Panc1 (cell line): ENCODE measurements at regions not wholly inside any gene's neighbourhood (a gene's known extent, or its start where the extent isn't known, plus 50 kb on each side); places are given as distances from the start of the nearest gene placed in this dataset.

Experiments
- ATAC-seq: fragments of 200-7000 bp; cut with Tn5 transposase; 2 replicates; pipeline ENCODE4 v1.9.1; 2020; ENCODE audit warnings: mild to moderate bottlenecking, moderate library complexity
- BruUV-seq: library from RNA; stranded (reverse); fragments of 400-500 nt; replicated peaks from 2 replicates; lab custom pipeline; 2021; lab: Mats Ljungman, UMichigan
- CTCF ChIA-PET: fragments of 300-600 bp; sonication (Branson Sonifier 250); formaldehyde crosslinking; loops from one replicate; lab custom pipeline; 2022; ENCODE audit warnings: antibody characterized with exemption; lab: Charles Lee
- POLR2A ChIA-PET: fragments of 300-600 bp; sonication (Branson Sonifier 250); formaldehyde crosslinking; loops from one replicate; lab custom pipeline; 2022; ENCODE audit warnings: antibody characterized with exemption; lab: Charles Lee
- DNase-seq: peaks from one replicate; pipeline ENCODE4 v3.0.0-alpha.2; 2010; ENCODE audit warnings: low read depth, low spot score
- H3K27ac ChIP-seq: 2 replicates; pipeline ENCODE4 v1.5.1; 2011; ENCODE audit warnings: mild to moderate bottlenecking, low read length, inconsistent platforms
- H3K27me3 ChIP-seq: fragments of 200-500 bp; sonication (Bioruptor generic); 2 replicates; pipeline ENCODE4 v1.6.0; 2014; ENCODE audit warnings: low read length, inconsistent platforms; ENCODE audit not compliant: control insufficient read depth, insufficient read depth
- H3K36me3 ChIP-seq: fragments of 200-500 bp; sonication (Bioruptor generic); 2 replicates; pipeline ENCODE4 v1.5.1; 2014; ENCODE audit warnings: inconsistent platforms, mild to moderate bottlenecking, low read length, moderate library complexity; ENCODE audit not compliant: control insufficient read depth, insufficient read depth
- H3K4me1 ChIP-seq: 2 replicates; pipeline ENCODE4 v1.5.1; 2011; ENCODE audit warnings: inconsistent platforms, mild to moderate bottlenecking, low read length, moderate library complexity; ENCODE audit not compliant: control insufficient read depth, insufficient read depth
- H3K4me3 ChIP-seq, 2 experiments: 2 replicates each; pipeline ENCODE4 v1.5.1; 2011 to 2012; ENCODE audit warnings: low read depth in 2 of 2, low read length in 2 of 2, mild to moderate bottlenecking in 2 of 2, inconsistent platforms in 1 of 2, moderate library complexity in 1 of 2
- H3K9me3 ChIP-seq: fragments of 200-500 bp; sonication (Bioruptor generic); 2 replicates; pipeline ENCODE4 v1.5.1; 2014; ENCODE audit warnings: low read depth, mild to moderate bottlenecking, inconsistent platforms, low read length, moderate library complexity; ENCODE audit not compliant: control insufficient read depth, insufficient read depth
- POLR2AphosphoS5 ChIP-seq: IDR thresholded peaks from 2 replicates; pipeline ENCODE4 v1.6.1; 2012; ENCODE audit warnings: mild to moderate bottlenecking, low read depth, low read length, moderate library complexity
- SIN3A ChIP-seq: IDR thresholded peaks from 2 replicates; pipeline ENCODE4 v1.6.1; 2012; ENCODE audit warnings: low read depth, mild to moderate bottlenecking, low read length, moderate library complexity, borderline replicate concordance; ENCODE audit not compliant: insufficient read depth
- TCF7L2 ChIP-seq: IDR thresholded peaks from 2 replicates; pipeline ENCODE4 v1.6.1; 2011; ENCODE audit warnings: mild to moderate bottlenecking, low read depth, low read length, inconsistent platforms
- in situ Hi-C: cut with HindIII; loops from 2 replicates; pipeline ENCODE4 v1.10.0; 2016; ENCODE audit warnings: low sequenced_read_pairs, low pct_unique_long_range_greater_than_20kb
- intact Hi-C: fragments of 100-400 bp; cut with micrococcal nuclease; formaldehyde crosslinking; loops from one replicate; pipeline ENCODE4 v1.10.0; 2022; ENCODE audit not compliant: unreplicated experiment
- TF ChIP-seq, protein P1 (sequence below), 2 experiments: IDR thresholded peaks; 2 replicates each; pipeline ENCODE4 v1.6.1; 2011 to 2012; ENCODE audit warnings: low read depth in 2 of 2, control low read depth in 1 of 2, low read length in 1 of 2, mild to moderate bottlenecking in 1 of 2, moderate library complexity in 1 of 2; ENCODE audit not compliant: insufficient read depth in 1 of 2
- TF ChIP-seq, protein P2 (sequence below): fragments of 450-650 bp; IDR thresholded peaks from 2 replicates; pipeline ENCODE4 v1.5.1; 2017; ENCODE audit warnings: mild to moderate bottlenecking

DNA sequence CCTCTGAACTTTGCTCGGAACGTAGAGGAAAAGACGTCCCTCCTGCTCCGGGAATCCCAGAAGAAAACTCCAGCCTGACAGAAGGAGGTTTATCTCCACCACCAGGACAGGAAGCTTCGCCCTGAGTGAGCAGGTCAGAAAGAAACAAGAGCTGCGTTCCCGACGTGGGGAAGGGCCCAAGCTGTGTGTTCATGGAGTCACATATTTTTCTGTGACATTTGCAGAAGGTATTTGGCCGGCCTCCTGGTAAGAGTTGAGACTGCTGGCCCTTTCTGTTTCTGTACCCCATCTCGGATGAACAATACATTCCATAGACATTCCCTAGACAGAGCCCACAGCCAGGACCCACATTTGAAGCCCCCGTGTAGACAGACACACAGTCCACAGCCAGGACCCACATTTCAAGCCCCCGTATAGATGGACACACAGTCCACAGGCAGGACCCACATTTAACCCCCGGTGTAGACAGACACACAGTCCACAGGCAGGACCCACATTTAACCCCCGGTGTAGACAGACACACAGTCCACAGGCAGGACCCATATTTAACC lies 230.8 kb downstream of the SHOX start:
- H3K27ac ChIP-seq = no peak overlapping the region
- intact Hi-C loops = no loop called here

DNA sequence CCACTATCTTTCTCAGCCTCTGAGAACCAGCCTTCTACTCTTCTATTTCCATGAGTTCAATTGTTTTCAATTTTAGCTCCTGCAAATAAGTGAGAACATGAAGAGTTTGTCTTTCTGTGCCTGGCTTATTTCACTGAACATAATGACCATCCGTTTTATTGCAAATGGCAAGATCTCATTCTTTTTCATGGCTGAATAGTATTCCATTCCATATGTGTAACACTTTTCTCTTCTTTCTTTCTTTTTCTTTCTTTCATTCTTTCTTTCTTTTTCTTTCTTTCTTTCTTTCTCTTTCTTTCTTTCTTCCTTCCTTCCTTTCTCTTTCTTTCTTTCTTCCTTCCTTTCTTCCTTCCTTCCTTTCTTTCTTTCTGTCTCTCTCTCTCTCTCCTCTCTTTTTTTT lies 228.7 kb downstream of the SHOX start:
- H3K9me3 ChIP-seq = no peaks in the 10 kb centered on the region
- intact Hi-C loops (no loop called here), in situ Hi-C loops (no loop called here)
- no peak overlapping the region for H3K27ac ChIP-seq
- no peaks in the 10 kb centered on the region for H3K4me1 ChIP-seq
- H3K4me3 ChIP-seq = no peak overlapping the region
- CTCF ChIA-PET = no interaction called here
- POLR2A ChIA-PET = no interaction called here
- no TSS peak for BruUV-seq
- H3K36me3 ChIP-seq = no peaks in the 10 kb centered on the region
- no peak for DNase-seq
- no peak for ATAC-seq
- H3K27me3 ChIP-seq = no peaks in the 10 kb centered on the region
- TF ChIP-seq, protein P1, sequence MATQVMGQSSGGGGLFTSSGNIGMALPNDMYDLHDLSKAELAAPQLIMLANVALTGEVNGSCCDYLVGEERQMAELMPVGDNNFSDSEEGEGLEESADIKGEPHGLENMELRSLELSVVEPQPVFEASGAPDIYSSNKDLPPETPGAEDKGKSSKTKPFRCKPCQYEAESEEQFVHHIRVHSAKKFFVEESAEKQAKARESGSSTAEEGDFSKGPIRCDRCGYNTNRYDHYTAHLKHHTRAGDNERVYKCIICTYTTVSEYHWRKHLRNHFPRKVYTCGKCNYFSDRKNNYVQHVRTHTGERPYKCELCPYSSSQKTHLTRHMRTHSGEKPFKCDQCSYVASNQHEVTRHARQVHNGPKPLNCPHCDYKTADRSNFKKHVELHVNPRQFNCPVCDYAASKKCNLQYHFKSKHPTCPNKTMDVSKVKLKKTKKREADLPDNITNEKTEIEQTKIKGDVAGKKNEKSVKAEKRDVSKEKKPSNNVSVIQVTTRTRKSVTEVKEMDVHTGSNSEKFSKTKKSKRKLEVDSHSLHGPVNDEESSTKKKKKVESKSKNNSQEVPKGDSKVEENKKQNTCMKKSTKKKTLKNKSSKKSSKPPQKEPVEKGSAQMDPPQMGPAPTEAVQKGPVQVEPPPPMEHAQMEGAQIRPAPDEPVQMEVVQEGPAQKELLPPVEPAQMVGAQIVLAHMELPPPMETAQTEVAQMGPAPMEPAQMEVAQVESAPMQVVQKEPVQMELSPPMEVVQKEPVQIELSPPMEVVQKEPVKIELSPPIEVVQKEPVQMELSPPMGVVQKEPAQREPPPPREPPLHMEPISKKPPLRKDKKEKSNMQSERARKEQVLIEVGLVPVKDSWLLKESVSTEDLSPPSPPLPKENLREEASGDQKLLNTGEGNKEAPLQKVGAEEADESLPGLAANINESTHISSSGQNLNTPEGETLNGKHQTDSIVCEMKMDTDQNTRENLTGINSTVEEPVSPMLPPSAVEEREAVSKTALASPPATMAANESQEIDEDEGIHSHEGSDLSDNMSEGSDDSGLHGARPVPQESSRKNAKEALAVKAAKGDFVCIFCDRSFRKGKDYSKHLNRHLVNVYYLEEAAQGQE (IDR thresholded peaks at IDR 0.05; ENCODE audit: insufficient read depth in 1 of 2, low read depth in 2 of 2, low read length in 1 of 2) = no peak
- TF ChIP-seq, protein P2, sequence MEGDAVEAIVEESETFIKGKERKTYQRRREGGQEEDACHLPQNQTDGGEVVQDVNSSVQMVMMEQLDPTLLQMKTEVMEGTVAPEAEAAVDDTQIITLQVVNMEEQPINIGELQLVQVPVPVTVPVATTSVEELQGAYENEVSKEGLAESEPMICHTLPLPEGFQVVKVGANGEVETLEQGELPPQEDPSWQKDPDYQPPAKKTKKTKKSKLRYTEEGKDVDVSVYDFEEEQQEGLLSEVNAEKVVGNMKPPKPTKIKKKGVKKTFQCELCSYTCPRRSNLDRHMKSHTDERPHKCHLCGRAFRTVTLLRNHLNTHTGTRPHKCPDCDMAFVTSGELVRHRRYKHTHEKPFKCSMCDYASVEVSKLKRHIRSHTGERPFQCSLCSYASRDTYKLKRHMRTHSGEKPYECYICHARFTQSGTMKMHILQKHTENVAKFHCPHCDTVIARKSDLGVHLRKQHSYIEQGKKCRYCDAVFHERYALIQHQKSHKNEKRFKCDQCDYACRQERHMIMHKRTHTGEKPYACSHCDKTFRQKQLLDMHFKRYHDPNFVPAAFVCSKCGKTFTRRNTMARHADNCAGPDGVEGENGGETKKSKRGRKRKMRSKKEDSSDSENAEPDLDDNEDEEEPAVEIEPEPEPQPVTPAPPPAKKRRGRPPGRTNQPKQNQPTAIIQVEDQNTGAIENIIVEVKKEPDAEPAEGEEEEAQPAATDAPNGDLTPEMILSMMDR = no peak
- TF ChIP-seq SIN3A (no peak), TCF7L2 (no peak), POLR2AphosphoS5 (no peak)

More for the DNA sequence above, 230.8 kb downstream of the SHOX start:
- in situ Hi-C loops = no loop called here
- ATAC-seq (no peak), DNase-seq (no peak)
- POLR2A ChIA-PET = no interaction called here
- Histone ChIP-seq H3K4me1 (no peaks in the 10 kb centered on the region), H3K36me3 (no peaks in the 10 kb centered on the region), H3K4me3 (no peak overlapping the region), H3K9me3 (no peaks in the 10 kb centered on the region), H3K27me3 (no peaks in the 10 kb centered on the region)
- BruUV-seq = no TSS peak
- TF ChIP-seq, protein P2 = no peak
- no peak for TF ChIP-seq TCF7L2
- TF ChIP-seq, protein P1 (IDR thresholded peaks at IDR 0.05; ENCODE audit: insufficient read depth in 1 of 2, low read depth in 2 of 2, low read length in 1 of 2) = no peak
- no peak for TF ChIP-seq SIN3A
- TF ChIP-seq POLR2AphosphoS5 = no peak
- CTCF ChIA-PET = no interaction called here
